ENCODE measurements at regions not wholly inside any gene's neighbourhood (a gene's known extent, or its start where the extent isn't known, plus 50 kb on each side); places are given as distances from the start of the nearest gene placed in this dataset.

DNA sequence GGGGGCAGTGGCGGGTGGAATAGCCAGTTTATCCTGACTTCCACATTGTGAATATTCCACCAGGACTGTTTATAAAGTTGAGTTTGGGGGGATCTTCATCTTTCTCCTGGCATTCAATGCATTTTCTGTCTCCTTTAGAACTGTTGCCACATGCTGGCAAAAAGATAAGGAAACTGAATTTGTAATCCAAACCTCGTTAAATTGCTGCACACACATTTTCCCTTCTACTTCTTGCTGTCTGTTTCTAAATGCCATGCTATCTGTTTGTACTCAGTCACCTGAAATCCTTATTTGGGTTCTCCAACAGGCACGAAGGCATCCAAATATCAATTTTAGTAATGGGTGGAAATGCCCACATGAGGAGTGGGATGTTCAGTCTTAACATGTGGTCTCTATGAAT lies 180.2 kb upstream of the CCN2 start:
- WGBS (ENCODE audit: insufficient coverage, insufficient replicate concordance, low lambda C conversion rate, missing lambda C conversion rate): 0% methylated on average over 3 of the region's 3 CpGs
- Histone ChIP-seq H3K4me3 (no peak overlapping the region), H3K9me3 (replicated peaks; ENCODE audit: control insufficient read depth, insufficient read depth, low read length) (no peaks in the 10 kb centered on the region), H3K27me3 (replicated peaks in 1 of 2; ENCODE audit: control insufficient read depth in 2 of 2, insufficient read depth in 2 of 2, low read length in 1 of 2) (no peaks in the 10 kb centered on the region; a peak in 1 of 4 replicates), H3K4me1 (ENCODE audit: control insufficient read depth, insufficient read depth, low read length) (no peaks in the 10 kb centered on the region), H4K20me1 (ENCODE audit: control insufficient read depth, insufficient read depth) (no peaks in the 10 kb centered on the region), H3K36me3 (ENCODE audit: control insufficient read depth in 2 of 2, insufficient read depth in 2 of 2, low read length in 1 of 2) (no peaks in the 10 kb centered on the region), H3K4me2 (ENCODE audit: control insufficient read depth, insufficient read depth) (no peak overlapping the region), H3K27ac (ENCODE audit: control insufficient read depth, insufficient read depth) (no peak overlapping the region), H3K79me2 (ENCODE audit: control insufficient read depth, insufficient read depth, low read length) (no peaks in the 10 kb centered on the region), H2AFZ (ENCODE audit: control insufficient read depth, low read depth, low read length) (no peak overlapping the region), H3K9ac (ENCODE audit: control insufficient read depth, insufficient read depth, low read length) (no peak overlapping the region)
- intact Hi-C loops (cut with micrococcal nuclease; ENCODE audit: unreplicated experiment): no loop called here
- in situ Hi-C loops (cut with MboI): no loop called here
- BruUV-seq (replicated peaks): no TSS peak
- ChIA-PET RAD21 (ENCODE audit: unreplicated experiment) (no interaction called here), SMC1A (ENCODE audit: uncharacterized antibody, unreplicated experiment) (no interaction called here), CTCF (no interaction called here), POLR2A (no interaction called here)
- ATAC-seq (no peak), FAIRE-seq (no peak), DNase-seq (ENCODE audit: low read depth, low spot score) (no peak)
- TF ChIP-seq SREBF1 (IDR thresholded peaks at IDR 0.05; ENCODE audit: low read length) (no peak), MTA3 (IDR thresholded peaks at IDR 0.05; ENCODE audit: borderline replicate concordance, low read length) (no peak), HDGF (IDR thresholded peaks at IDR 0.05) (no peak), ZBTB40 (IDR thresholded peaks at IDR 0.05; ENCODE audit: borderline replicate concordance) (no peak), ZZZ3 (IDR thresholded peaks at IDR 0.05; ENCODE audit: control insufficient read depth, insufficient read length, low read depth) (no peak), E2F8 (IDR thresholded peaks at IDR 0.05; ENCODE audit: low read depth, partially characterized antibody) (no peak), MAX (IDR thresholded peaks at IDR 0.05; ENCODE audit: low read depth, low read length) (no peak), ZNF217 (IDR thresholded peaks at IDR 0.05) (no peak), JUNB (IDR thresholded peaks at IDR 0.05) (no peak), SMAD1 (IDR thresholded peaks at IDR 0.05; ENCODE audit: low read depth, partially characterized antibody) (no peak)
- TF ChIP-seq, protein P1, sequence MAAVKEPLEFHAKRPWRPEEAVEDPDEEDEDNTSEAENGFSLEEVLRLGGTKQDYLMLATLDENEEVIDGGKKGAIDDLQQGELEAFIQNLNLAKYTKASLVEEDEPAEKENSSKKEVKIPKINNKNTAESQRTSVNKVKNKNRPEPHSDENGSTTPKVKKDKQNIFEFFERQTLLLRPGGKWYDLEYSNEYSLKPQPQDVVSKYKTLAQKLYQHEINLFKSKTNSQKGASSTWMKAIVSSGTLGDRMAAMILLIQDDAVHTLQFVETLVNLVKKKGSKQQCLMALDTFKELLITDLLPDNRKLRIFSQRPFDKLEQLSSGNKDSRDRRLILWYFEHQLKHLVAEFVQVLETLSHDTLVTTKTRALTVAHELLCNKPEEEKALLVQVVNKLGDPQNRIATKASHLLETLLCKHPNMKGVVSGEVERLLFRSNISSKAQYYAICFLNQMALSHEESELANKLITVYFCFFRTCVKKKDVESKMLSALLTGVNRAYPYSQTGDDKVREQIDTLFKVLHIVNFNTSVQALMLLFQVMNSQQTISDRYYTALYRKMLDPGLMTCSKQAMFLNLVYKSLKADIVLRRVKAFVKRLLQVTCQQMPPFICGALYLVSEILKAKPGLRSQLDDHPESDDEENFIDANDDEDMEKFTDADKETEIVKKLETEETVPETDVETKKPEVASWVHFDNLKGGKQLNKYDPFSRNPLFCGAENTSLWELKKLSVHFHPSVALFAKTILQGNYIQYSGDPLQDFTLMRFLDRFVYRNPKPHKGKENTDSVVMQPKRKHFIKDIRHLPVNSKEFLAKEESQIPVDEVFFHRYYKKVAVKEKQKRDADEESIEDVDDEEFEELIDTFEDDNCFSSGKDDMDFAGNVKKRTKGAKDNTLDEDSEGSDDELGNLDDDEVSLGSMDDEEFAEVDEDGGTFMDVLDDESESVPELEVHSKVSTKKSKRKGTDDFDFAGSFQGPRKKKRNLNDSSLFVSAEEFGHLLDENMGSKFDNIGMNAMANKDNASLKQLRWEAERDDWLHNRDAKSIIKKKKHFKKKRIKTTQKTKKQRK (IDR thresholded peaks at IDR 0.05; ENCODE audit: low read depth, low read length): no peak
- TF ChIP-seq, protein P2, sequence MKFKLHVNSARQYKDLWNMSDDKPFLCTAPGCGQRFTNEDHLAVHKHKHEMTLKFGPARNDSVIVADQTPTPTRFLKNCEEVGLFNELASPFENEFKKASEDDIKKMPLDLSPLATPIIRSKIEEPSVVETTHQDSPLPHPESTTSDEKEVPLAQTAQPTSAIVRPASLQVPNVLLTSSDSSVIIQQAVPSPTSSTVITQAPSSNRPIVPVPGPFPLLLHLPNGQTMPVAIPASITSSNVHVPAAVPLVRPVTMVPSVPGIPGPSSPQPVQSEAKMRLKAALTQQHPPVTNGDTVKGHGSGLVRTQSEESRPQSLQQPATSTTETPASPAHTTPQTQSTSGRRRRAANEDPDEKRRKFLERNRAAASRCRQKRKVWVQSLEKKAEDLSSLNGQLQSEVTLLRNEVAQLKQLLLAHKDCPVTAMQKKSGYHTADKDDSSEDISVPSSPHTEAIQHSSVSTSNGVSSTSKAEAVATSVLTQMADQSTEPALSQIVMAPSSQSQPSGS (IDR thresholded peaks at IDR 0.05; ENCODE audit: low read length): no peak

Data from GM12878 (cell line).